Fibroblast of lung (primary cell): ENCODE measurements at regions not wholly inside any gene's neighbourhood (a gene's known extent, or its start where the extent isn't known, plus 50 kb on each side); places are given as distances from the start of the nearest gene placed in this dataset.
"Not testable (repeated sequence)": the region's sequence is repeated elsewhere in the genome, so short reads cannot be mapped to it uniquely, and the experiment has no call there.

Source experiments
- DNase-seq, 2 donors: peaks; one replicate each; pipeline versions ENCODE4 v3.0.0 to v3.0.0-alpha.2; 2010; ENCODE audit warnings: low read depth in 2 of 2
- H2AFZ ChIP-seq: 2 replicates; pipeline ENCODE4 v1.5.1; 2012; ENCODE audit warnings: low read length, control low read depth, inconsistent platforms
- H3K27ac ChIP-seq: 2 replicates; pipeline ENCODE4 v1.5.1; 2011; ENCODE audit warnings: low read length, control low read depth; ENCODE audit not compliant: insufficient read depth
- H3K27me3 ChIP-seq: 2 replicates; pipeline ENCODE4 v1.5.1; 2011; ENCODE audit warnings: mild to moderate bottlenecking, low read length; ENCODE audit not compliant: control insufficient read depth, insufficient read depth
- H3K36me3 ChIP-seq: 2 replicates; pipeline ENCODE4 v1.5.1; 2011; ENCODE audit warnings: low read length; ENCODE audit not compliant: control insufficient read depth, insufficient read depth
- H3K4me1 ChIP-seq: 2 replicates; pipeline ENCODE4 v1.5.1; 2011; ENCODE audit warnings: low read length; ENCODE audit not compliant: control insufficient read depth, insufficient read depth; ENCODE audit errors: extremely low read depth
- H3K4me2 ChIP-seq: 2 replicates; pipeline ENCODE4 v1.5.1; 2011; ENCODE audit warnings: low read length, control low read depth; ENCODE audit not compliant: insufficient read depth; ENCODE audit errors: extremely low read depth
- H3K4me3 ChIP-seq, 4 experiments: fragments of 200-600 bp in 1 of 4; sonication (generic) in 1 of 4; replicated peaks in 1 of 4; 2 replicates each; pipeline ENCODE4 v1.5.1; 2011 to 2016; ENCODE audit warnings: low read length in 4 of 4, low read depth in 3 of 4, mild to moderate bottlenecking in 3 of 4, control low read depth in 2 of 4, inconsistent platforms in 1 of 4, mixed read lengths in 1 of 4; ENCODE audit not compliant: insufficient read depth in 1 of 4; ENCODE audit errors: control extremely low read depth in 1 of 4
- H3K79me2 ChIP-seq: 2 replicates; pipeline ENCODE4 v1.5.1; 2012; ENCODE audit warnings: mild to moderate bottlenecking, low read length, inconsistent platforms; ENCODE audit not compliant: control insufficient read depth, insufficient read depth
- H3K9ac ChIP-seq: 2 replicates; pipeline ENCODE4 v1.5.1; 2011; ENCODE audit warnings: mild to moderate bottlenecking, low read length, control low read depth; ENCODE audit not compliant: insufficient read depth
- H3K9me3 ChIP-seq: 2 replicates; pipeline ENCODE4 v1.5.1; 2012; ENCODE audit warnings: low read depth, low read length; ENCODE audit not compliant: control insufficient read depth, insufficient read depth
- H4K20me1 ChIP-seq: 2 replicates; pipeline ENCODE4 v1.5.1; 2011; ENCODE audit warnings: low read length; ENCODE audit not compliant: control insufficient read depth, insufficient read depth; ENCODE audit errors: extremely low read depth
- EZH2 ChIP-seq: IDR thresholded peaks from 2 replicates; pipeline ENCODE4 v1.5.1; 2012; ENCODE audit warnings: low read length, control low read depth, mild to moderate bottlenecking; ENCODE audit errors: missing control alignments
- TF ChIP-seq, protein P1 (sequence below), 2 donors: IDR thresholded peaks in 1 of 2; conservative IDR thresholded peaks in 1 of 2; 1 replicate in 1 of 2; 2 replicates in 1 of 2; pipeline ENCODE4 v1.5.1; 2011 to 2012; ENCODE audit warnings: low read length in 2 of 2, control low read depth in 1 of 2, inconsistent platforms in 1 of 2, low read depth in 1 of 2, mild to moderate bottlenecking in 1 of 2

DNA sequence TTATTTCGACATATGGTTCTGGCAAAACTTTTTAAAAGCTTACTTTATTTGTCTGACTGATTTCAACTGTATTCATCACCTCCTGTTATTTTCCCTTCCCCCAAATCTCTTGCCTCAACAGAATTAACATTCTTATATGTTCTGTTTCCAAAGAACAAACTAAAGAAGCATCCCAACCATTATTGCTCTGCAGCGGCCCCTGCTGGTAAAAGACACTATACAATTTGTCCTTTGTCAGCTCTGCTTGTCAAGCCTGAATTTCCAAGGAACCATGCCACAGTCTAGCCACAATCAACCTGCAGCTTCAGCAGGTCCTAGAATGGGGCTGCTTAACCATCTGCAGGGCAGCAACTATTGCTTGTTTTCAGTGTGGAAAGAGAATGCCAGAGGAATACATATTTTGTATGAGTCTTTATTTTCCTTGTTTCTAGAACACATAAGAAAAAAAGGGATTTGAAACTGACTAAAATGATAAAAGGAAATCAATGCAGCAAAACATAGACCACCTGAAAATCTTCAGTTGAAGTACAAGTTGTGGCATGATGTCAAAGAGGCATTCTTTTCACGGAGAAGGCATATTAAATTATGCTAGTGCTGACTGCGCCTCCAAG, 845.3 kb downstream of the DIAPH3 start:
- no peaks in the 10 kb centered on the region for H4K20me1 ChIP-seq
- H2AFZ ChIP-seq, result no peak overlapping the region
- no peak overlapping the region for H3K27ac ChIP-seq
- no peaks in the 10 kb centered on the region for H3K36me3 ChIP-seq
- peak; percentile 39 to 64 for DNase-seq
- TF ChIP-seq, protein P1, sequence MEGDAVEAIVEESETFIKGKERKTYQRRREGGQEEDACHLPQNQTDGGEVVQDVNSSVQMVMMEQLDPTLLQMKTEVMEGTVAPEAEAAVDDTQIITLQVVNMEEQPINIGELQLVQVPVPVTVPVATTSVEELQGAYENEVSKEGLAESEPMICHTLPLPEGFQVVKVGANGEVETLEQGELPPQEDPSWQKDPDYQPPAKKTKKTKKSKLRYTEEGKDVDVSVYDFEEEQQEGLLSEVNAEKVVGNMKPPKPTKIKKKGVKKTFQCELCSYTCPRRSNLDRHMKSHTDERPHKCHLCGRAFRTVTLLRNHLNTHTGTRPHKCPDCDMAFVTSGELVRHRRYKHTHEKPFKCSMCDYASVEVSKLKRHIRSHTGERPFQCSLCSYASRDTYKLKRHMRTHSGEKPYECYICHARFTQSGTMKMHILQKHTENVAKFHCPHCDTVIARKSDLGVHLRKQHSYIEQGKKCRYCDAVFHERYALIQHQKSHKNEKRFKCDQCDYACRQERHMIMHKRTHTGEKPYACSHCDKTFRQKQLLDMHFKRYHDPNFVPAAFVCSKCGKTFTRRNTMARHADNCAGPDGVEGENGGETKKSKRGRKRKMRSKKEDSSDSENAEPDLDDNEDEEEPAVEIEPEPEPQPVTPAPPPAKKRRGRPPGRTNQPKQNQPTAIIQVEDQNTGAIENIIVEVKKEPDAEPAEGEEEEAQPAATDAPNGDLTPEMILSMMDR (conservative IDR thresholded peaks at IDR 0.05 in 1 of 2, IDR thresholded peaks at IDR 0.05 in 1 of 2; ENCODE audit: low read depth in 1 of 2, low read length in 2 of 2), result peak; percentile 77 to 83
- no peak for TF ChIP-seq EZH2
- H3K9ac ChIP-seq, result no peak overlapping the region
- no peaks in the 10 kb centered on the region for H3K4me1 ChIP-seq
- no peaks in the 10 kb centered on the region for H3K9me3 ChIP-seq
- H3K79me2 ChIP-seq, result no peaks in the 10 kb centered on the region
- H3K27me3 ChIP-seq, result no peaks in the 10 kb centered on the region
- H3K4me3 ChIP-seq, result no peak overlapping the region
- no peak overlapping the region for H3K4me2 ChIP-seq

DNA sequence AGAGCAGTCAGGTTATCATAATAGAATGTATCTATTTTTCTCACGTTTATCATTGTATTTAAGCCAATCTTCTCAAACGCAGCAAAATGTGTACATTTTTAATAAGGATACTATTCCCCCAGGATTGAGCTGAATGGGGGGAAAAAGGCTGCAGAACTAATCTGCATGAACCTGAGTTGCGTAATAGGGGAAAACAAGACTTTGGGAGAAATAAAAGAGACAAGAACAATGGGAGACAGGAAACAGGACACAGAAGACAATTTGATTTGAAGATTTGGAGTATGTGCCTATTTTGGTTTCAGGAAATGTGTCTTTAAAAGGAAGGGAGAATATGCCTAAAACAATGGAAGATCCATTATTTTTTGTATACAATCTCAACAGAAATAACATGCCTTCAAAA, 844.5 kb downstream of the DIAPH3 start:
- Histone ChIP-seq H3K4me3 (no peak overlapping the region), H3K79me2 (no peaks in the 10 kb centered on the region), H3K36me3 (no peaks in the 10 kb centered on the region), H3K4me1 (no peaks in the 10 kb centered on the region), H4K20me1 (no peaks in the 10 kb centered on the region), H3K4me2 (no peak overlapping the region), H3K9ac (no peak overlapping the region), H3K27me3 (no peaks in the 10 kb centered on the region), H2AFZ (no peak overlapping the region), H3K9me3 (no peaks in the 10 kb centered on the region), H3K27ac (no peak overlapping the region)
- TF ChIP-seq EZH2, result no peak
- TF ChIP-seq, protein P1 (conservative IDR thresholded peaks at IDR 0.05 in 1 of 2, IDR thresholded peaks at IDR 0.05 in 1 of 2; ENCODE audit: low read depth in 1 of 2, low read length in 2 of 2), result no peak
- DNase-seq, result no peak

DNA sequence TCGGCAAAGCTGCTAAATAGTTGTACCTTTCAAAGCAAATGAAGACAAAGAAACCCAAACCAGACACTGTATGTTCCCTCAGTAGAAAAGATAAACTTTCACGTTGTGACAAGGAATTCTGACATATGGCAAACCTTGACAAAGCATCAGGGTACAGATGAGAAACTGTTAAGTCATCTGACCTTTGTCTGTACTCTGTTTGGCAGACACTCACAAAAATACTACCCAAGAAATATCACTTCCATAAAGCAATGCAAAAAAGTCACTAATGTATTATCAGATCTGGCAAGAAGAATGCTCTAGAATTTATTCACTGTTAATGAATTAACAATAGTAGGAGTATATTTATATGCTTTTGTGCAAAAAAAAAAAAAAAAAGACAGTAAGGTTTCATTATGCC, 843.7 kb downstream of the DIAPH3 start:
- Histone ChIP-seq H3K4me1 (no peaks in the 10 kb centered on the region), H4K20me1 (no peaks in the 10 kb centered on the region), H3K9ac (no peak overlapping the region), H3K4me3 (no peak overlapping the region), H3K9me3 (no peaks in the 10 kb centered on the region), H3K27me3 (no peaks in the 10 kb centered on the region), H3K4me2 (no peak overlapping the region), H3K36me3 (no peaks in the 10 kb centered on the region), H3K27ac (no peak overlapping the region), H3K79me2 (no peaks in the 10 kb centered on the region), H2AFZ (no peak overlapping the region)
- DNase-seq, result no peak
- TF ChIP-seq, protein P1 (conservative IDR thresholded peaks at IDR 0.05 in 1 of 2, IDR thresholded peaks at IDR 0.05 in 1 of 2; ENCODE audit: low read depth in 1 of 2, low read length in 2 of 2), result no peak
- no peak for TF ChIP-seq EZH2

DNA sequence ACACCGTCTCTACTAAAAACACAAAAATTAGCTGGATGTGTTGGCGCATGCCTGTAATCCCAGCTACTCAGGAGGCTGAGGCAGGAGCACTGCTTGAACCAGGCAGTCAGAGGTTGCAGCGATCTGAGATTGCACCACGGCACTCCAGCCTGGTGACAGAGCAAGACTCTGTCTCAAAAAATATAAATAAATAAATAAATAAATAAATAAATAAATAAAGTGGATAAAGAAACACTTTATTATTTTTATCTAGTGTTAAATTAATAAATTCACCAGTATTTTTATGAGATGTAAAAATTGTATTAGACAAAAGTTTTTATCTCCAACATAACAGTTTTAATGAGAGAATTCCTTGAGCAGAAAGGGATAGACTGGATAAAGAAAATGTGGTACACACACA, 839.3 kb downstream of the DIAPH3 start:
- H3K27ac ChIP-seq, result not testable (repeated sequence)

More for the DNA sequence above, 839.3 kb downstream of the DIAPH3 start:
- not testable (repeated sequence) for H3K9ac ChIP-seq, H3K36me3 ChIP-seq, H3K9me3 ChIP-seq, H3K79me2 ChIP-seq, H2AFZ ChIP-seq, H3K4me2 ChIP-seq, H3K27me3 ChIP-seq, DNase-seq, H4K20me1 ChIP-seq, H3K4me3 ChIP-seq, H3K4me1 ChIP-seq
